Naive B cell (primary cell): ENCODE measurements at regions not wholly inside any gene's neighbourhood (a gene's known extent, or its start where the extent isn't known, plus 50 kb on each side); places are given as distances from the start of the nearest gene placed in this dataset.

Experiments used
- ATAC-seq, 2 donors: fragments of 150-1000 bp; cut with Tn5 transposase; 2 replicates each; pipeline ENCODE4 v1.10.0; 2021; ENCODE audit warnings: low read depth in 2 of 2, mild to moderate bottlenecking in 2 of 2, moderate library complexity in 2 of 2
- DNase-seq: peaks from one replicate; pipeline ENCODE4 v3.0.0; 2022
- H3K27ac Mint-ChIP-seq, 6 donors: one replicate each; pipeline ENCODE4 v1.8.0; 2020 to 2022; ENCODE audit warnings: mild to moderate bottlenecking in 6 of 6, mixed read lengths in 6 of 6, moderate library complexity in 5 of 6, inconsistent platforms in 2 of 6
- H3K27me3 Mint-ChIP-seq, 3 donors: one replicate each; pipeline ENCODE4 v1.8.0; 2021 to 2022; ENCODE audit warnings: mixed read lengths in 3 of 3, mild to moderate bottlenecking in 1 of 3
- H3K36me3 Mint-ChIP-seq, 2 donors: one replicate each; pipeline ENCODE4 v1.8.0; 2020 to 2022; ENCODE audit warnings: mixed read lengths in 2 of 2, inconsistent platforms in 1 of 2, mild to moderate bottlenecking in 1 of 2
- H3K4me1 Mint-ChIP-seq, 3 donors: one replicate each; pipeline ENCODE4 v1.8.0; 2020 to 2022; ENCODE audit warnings: mixed read lengths in 3 of 3, inconsistent platforms in 1 of 3, mild to moderate bottlenecking in 1 of 3, moderate library complexity in 1 of 3
- H3K4me3 Mint-ChIP-seq, 8 donors: one replicate each; pipeline ENCODE4 v1.8.0; 2020 to 2022; ENCODE audit warnings: mild to moderate bottlenecking in 8 of 8, mixed read lengths in 8 of 8, moderate library complexity in 8 of 8, inconsistent platforms in 2 of 8
- H3K9me3 Mint-ChIP-seq, 7 donors: one replicate each; pipeline ENCODE4 v1.8.0; 2020 to 2022; ENCODE audit warnings: mixed read lengths in 7 of 7, mild to moderate bottlenecking in 5 of 7, inconsistent platforms in 2 of 7, moderate library complexity in 1 of 7

- H3K36me3 Mint-ChIP-seq: no peaks in the 10 kb centered on the region
- DNase-seq (no peak), ATAC-seq (no peak)
- peak overlapping the region in 1 of 8 donors; percentile 47 for H3K4me3 Mint-ChIP-seq
- H3K27me3 Mint-ChIP-seq: peaks cover 0 to 6% (median 0%) of the 10 kb centered on the region in 3 donors
- H3K9me3 Mint-ChIP-seq: peaks cover 0 to 8% (median 2%) of the 10 kb centered on the region in 7 donors
- no peaks in the 10 kb centered on the region for H3K4me1 Mint-ChIP-seq
- H3K27ac Mint-ChIP-seq: no peak overlapping the region
Observed at GRCh38 chr20:60407011-60407771, 449.0 kb downstream of the CDH26 start.

GRCh38 chr20:60407938-60408337 lies 449.7 kb downstream of the CDH26 start:
- H3K4me3 Mint-ChIP-seq: no peak overlapping the region
- H3K27ac Mint-ChIP-seq: no peak overlapping the region

GRCh38 chr20:60408435-60408834 lies 450.2 kb downstream of the CDH26 start:
- Mint-ChIP-seq H3K36me3 (no peaks in the 10 kb centered on the region), H3K9me3 (peaks cover 0 to 6% (median 2%) of the 10 kb centered on the region in 7 donors), H3K4me1 (no peaks in the 10 kb centered on the region), H3K4me3 (no peak overlapping the region), H3K27me3 (peaks cover 0 to 6% (median 0%) of the 10 kb centered on the region in 3 donors), H3K27ac (no peak overlapping the region)
- DNase-seq: no peak
- ATAC-seq: no peak

More at GRCh38 chr20:60407938-60408337, 449.7 kb downstream of the CDH26 start:
- H3K4me1 Mint-ChIP-seq: no peaks in the 10 kb centered on the region
- ATAC-seq: no peak
- H3K36me3 Mint-ChIP-seq: no peaks in the 10 kb centered on the region
- DNase-seq: no peak
- peaks cover 0 to 6% (median 0%) of the 10 kb centered on the region in 3 donors for H3K27me3 Mint-ChIP-seq
- peaks cover 0 to 6% (median 2%) of the 10 kb centered on the region in 7 donors for H3K9me3 Mint-ChIP-seq

- DNase-seq (no peak), ATAC-seq (no peak)
- H3K9me3 Mint-ChIP-seq: peaks cover 0 to 6% (median 2%) of the 10 kb centered on the region in 7 donors
- H3K4me3 Mint-ChIP-seq: no peak overlapping the region
- H3K4me1 Mint-ChIP-seq: no peaks in the 10 kb centered on the region
- no peak overlapping the region for H3K27ac Mint-ChIP-seq
- no peaks in the 10 kb centered on the region for H3K36me3 Mint-ChIP-seq
- H3K27me3 Mint-ChIP-seq: peaks cover 0 to 4% (median 0%) of the 10 kb centered on the region in 3 donors
Observed at GRCh38 chr20:60410618-60411264, 452.5 kb downstream of the CDH26 start.

GRCh38 chr20:60411813-60412212 lies 453.6 kb downstream of the CDH26 start:
- no peak overlapping the region for H3K27ac Mint-ChIP-seq
- H3K4me3 Mint-ChIP-seq: no peak overlapping the region
- H3K4me1 Mint-ChIP-seq: no peaks in the 10 kb centered on the region
- no peaks in the 10 kb centered on the region for H3K36me3 Mint-ChIP-seq
- ATAC-seq (no peak), DNase-seq (no peak)
- H3K9me3 Mint-ChIP-seq: peaks cover 0 to 6% (median 2%) of the 10 kb centered on the region in 7 donors
- H3K27me3 Mint-ChIP-seq: peaks cover 0 to 8% (median 0%) of the 10 kb centered on the region in 3 donors

- H3K36me3 Mint-ChIP-seq: no peaks in the 10 kb centered on the region
- peaks cover 4 to 20% (median 7%) of the 10 kb centered on the region in 3 donors for H3K27me3 Mint-ChIP-seq
- DNase-seq: no peak
- no peaks in the 10 kb centered on the region for H3K4me1 Mint-ChIP-seq
- H3K27ac Mint-ChIP-seq: no peak overlapping the region
- H3K4me3 Mint-ChIP-seq: no peak overlapping the region
- no peak for ATAC-seq
- H3K9me3 Mint-ChIP-seq: peaks cover 0 to 2% (median 0%) of the 10 kb centered on the region in 7 donors
Observed at GRCh38 chr20:60420676-60421229, 462.5 kb downstream of the CDH26 start.

- no peaks in the 10 kb centered on the region for H3K4me1 Mint-ChIP-seq
- peaks cover 0 to 2% (median 0%) of the 10 kb centered on the region in 7 donors for H3K9me3 Mint-ChIP-seq
- no peaks in the 10 kb centered on the region for H3K36me3 Mint-ChIP-seq
- H3K27me3 Mint-ChIP-seq: peaks cover 0 to 14% (median 4%) of the 10 kb centered on the region in 3 donors
- ATAC-seq (no peak), DNase-seq (no peak)
- H3K27ac Mint-ChIP-seq: no peak overlapping the region
- no peak overlapping the region for H3K4me3 Mint-ChIP-seq
Observed at GRCh38 chr20:60422848-60423247, 464.6 kb downstream of the CDH26 start.

GRCh38 chr20:60424267-60424902 lies 466.2 kb downstream of the CDH26 start:
- DNase-seq: no peak
- Mint-ChIP-seq H3K27ac (no peak overlapping the region), H3K4me1 (no peaks in the 10 kb centered on the region), H3K9me3 (peaks cover 0 to 2% (median 0%) of the 10 kb centered on the region in 7 donors), H3K36me3 (no peaks in the 10 kb centered on the region), H3K27me3 (peaks cover 0 to 6% (median 4%) of the 10 kb centered on the region in 3 donors), H3K4me3 (no peak overlapping the region)
- no peak for ATAC-seq

GRCh38 chr20:60427516-60427915 lies 469.3 kb downstream of the CDH26 start:
- Mint-ChIP-seq H3K9me3 (peaks cover 0 to 6% (median 0%) of the 10 kb centered on the region in 7 donors), H3K36me3 (no peaks in the 10 kb centered on the region), H3K27me3 (peaks cover 0 to 8% (median 3%) of the 10 kb centered on the region in 3 donors), H3K4me3 (no peak overlapping the region), H3K4me1 (no peaks in the 10 kb centered on the region), H3K27ac (no peak overlapping the region)
- DNase-seq: no peak
- ATAC-seq: no peak

- no peak for ATAC-seq
- H3K27me3 Mint-ChIP-seq: peaks cover 0 to 8% (median 3%) of the 10 kb centered on the region in 3 donors
- H3K9me3 Mint-ChIP-seq: peaks cover 0 to 6% (median 0%) of the 10 kb centered on the region in 7 donors
- H3K36me3 Mint-ChIP-seq: no peaks in the 10 kb centered on the region
- H3K27ac Mint-ChIP-seq: no peak overlapping the region
- no peaks in the 10 kb centered on the region for H3K4me1 Mint-ChIP-seq
- DNase-seq: no peak
- H3K4me3 Mint-ChIP-seq: peak overlapping the region in 1 of 8 donors; percentile 61
Observed at GRCh38 chr20:60428651-60429050, 470.4 kb downstream of the CDH26 start.

- no peak overlapping the region for H3K4me3 Mint-ChIP-seq
- H3K27me3 Mint-ChIP-seq: peaks cover 0 to 8% (median 3%) of the 10 kb centered on the region in 3 donors
- no peak overlapping the region for H3K27ac Mint-ChIP-seq
- H3K36me3 Mint-ChIP-seq: no peaks in the 10 kb centered on the region
- H3K4me1 Mint-ChIP-seq: no peaks in the 10 kb centered on the region
- DNase-seq: no peak
- ATAC-seq: no peak
- peaks cover 0 to 6% (median 2%) of the 10 kb centered on the region in 7 donors for H3K9me3 Mint-ChIP-seq
Observed at GRCh38 chr20:60430516-60431001, 472.3 kb downstream of the CDH26 start.

GRCh38 chr20:60431349-60431748 lies 473.1 kb downstream of the CDH26 start:
- Mint-ChIP-seq H3K27ac (no peak overlapping the region), H3K36me3 (no peaks in the 10 kb centered on the region), H3K4me1 (no peaks in the 10 kb centered on the region), H3K4me3 (no peak overlapping the region), H3K9me3 (peaks cover 0 to 6% (median 2%) of the 10 kb centered on the region in 7 donors), H3K27me3 (peaks cover 0 to 8% (median 3%) of the 10 kb centered on the region in 3 donors)
- DNase-seq (no peak), ATAC-seq (no peak)

GRCh38 chr20:60437418-60437817 lies 479.2 kb downstream of the CDH26 start:
- ATAC-seq: no peak
- Mint-ChIP-seq H3K36me3 (no peaks in the 10 kb centered on the region), H3K4me1 (no peaks in the 10 kb centered on the region), H3K9me3 (peaks cover 0 to 22% (median 10%) of the 10 kb centered on the region in 7 donors), H3K27me3 (peaks cover 0 to 4% (median 0%) of the 10 kb centered on the region in 3 donors), H3K27ac (no peak overlapping the region), H3K4me3 (no peak overlapping the region)
- DNase-seq: no peak
